Breast epithelium (tissue), 3 donors: ENCODE measurements at regions not wholly inside any gene's neighbourhood (a gene's known extent, or its start where the extent isn't known, plus 50 kb on each side); places are given as distances from the start of the nearest gene placed in this dataset.

Source experiments
- POLR2A ChIP-seq: fragments of 450-650 bp; IDR thresholded peaks from one replicate; pipeline ENCODE4 v1.6.1; 2016; ENCODE audit warnings: antibody characterized with exemption, mild to moderate bottlenecking, moderate library complexity
- TF ChIP-seq, protein P1 (sequence below), 3 donors: fragments of 450-650 bp; IDR thresholded peaks; one replicate each; pipeline ENCODE4 v1.5.1; 2016 to 2017; ENCODE audit warnings: antibody characterized with exemption in 3 of 3, mild to moderate bottlenecking in 3 of 3, moderate library complexity in 3 of 3

DNA sequence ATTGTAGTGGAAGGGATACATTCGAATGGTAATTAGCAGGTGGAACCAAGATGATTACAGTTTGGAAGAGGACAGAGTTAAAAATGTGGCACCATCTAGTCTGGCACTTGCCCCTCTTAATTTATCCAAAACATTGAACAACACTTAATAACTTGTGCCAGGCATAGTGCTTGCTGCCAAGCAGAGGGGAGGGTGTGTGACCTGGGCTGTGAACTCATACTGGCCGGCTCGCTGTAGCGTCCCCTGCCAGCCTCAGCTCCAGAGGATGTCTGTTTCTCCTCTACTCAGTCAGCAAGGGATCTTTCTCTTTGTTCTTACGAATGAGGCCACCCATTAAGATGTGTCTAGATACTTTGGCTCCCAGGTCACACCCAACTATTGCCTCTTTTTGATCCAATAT, 179.4 kb upstream of the INHBA start:
- TF ChIP-seq, protein P1, sequence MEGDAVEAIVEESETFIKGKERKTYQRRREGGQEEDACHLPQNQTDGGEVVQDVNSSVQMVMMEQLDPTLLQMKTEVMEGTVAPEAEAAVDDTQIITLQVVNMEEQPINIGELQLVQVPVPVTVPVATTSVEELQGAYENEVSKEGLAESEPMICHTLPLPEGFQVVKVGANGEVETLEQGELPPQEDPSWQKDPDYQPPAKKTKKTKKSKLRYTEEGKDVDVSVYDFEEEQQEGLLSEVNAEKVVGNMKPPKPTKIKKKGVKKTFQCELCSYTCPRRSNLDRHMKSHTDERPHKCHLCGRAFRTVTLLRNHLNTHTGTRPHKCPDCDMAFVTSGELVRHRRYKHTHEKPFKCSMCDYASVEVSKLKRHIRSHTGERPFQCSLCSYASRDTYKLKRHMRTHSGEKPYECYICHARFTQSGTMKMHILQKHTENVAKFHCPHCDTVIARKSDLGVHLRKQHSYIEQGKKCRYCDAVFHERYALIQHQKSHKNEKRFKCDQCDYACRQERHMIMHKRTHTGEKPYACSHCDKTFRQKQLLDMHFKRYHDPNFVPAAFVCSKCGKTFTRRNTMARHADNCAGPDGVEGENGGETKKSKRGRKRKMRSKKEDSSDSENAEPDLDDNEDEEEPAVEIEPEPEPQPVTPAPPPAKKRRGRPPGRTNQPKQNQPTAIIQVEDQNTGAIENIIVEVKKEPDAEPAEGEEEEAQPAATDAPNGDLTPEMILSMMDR (IDR thresholded peaks at IDR 0.05), result no peak
- TF ChIP-seq POLR2A, result no peak
